ENCODE measurements at regions not wholly inside any gene's neighbourhood (a gene's known extent, or its start where the extent isn't known, plus 50 kb on each side); places are given as distances from the start of the nearest gene placed in this dataset.
"Not testable (repeated sequence)": the region's sequence is repeated elsewhere in the genome, so short reads cannot be mapped to it uniquely, and the experiment has no call there.

DNA sequence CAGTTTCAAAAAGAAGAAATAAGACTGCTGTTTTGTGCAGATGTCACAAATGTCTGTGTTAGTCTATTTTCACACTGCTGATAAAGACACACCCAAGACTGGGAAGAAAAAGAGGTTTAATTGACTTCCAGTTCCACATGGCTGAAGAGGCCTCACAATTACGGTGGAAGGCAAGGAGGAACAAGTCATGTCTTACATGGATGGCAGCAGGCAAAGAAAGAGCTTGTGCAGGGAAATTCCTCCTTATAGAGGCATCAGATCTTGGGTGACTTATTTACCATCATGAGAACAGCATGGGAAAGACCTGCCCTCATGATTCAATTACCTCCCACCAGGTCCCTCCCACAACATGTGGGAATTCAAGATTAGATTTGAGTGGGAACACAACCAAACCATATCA is 527.7 kb upstream of the KCND2 start:
- in situ Hi-C loops (cut with MboI; ENCODE audit: low pct_unique_long_range_greater_than_20kb in 2 of 9, low sequenced_read_pairs in 9 of 9, unreplicated experiment in 9 of 9); H3K4me1 ChIP-seq (replicated peaks in 1 of 2); ATAC-seq (replicated peaks in 6 of 8); H3K4me3 ChIP-seq; H3K27ac ChIP-seq: not testable (repeated sequence)
- 0 to 100% (median 80%) methylated on average over 1 of the region's 1 CpG; no CpG with 5 or more reads in 2 of the 10 experiments for WGBS, 10 experiments

DNA sequence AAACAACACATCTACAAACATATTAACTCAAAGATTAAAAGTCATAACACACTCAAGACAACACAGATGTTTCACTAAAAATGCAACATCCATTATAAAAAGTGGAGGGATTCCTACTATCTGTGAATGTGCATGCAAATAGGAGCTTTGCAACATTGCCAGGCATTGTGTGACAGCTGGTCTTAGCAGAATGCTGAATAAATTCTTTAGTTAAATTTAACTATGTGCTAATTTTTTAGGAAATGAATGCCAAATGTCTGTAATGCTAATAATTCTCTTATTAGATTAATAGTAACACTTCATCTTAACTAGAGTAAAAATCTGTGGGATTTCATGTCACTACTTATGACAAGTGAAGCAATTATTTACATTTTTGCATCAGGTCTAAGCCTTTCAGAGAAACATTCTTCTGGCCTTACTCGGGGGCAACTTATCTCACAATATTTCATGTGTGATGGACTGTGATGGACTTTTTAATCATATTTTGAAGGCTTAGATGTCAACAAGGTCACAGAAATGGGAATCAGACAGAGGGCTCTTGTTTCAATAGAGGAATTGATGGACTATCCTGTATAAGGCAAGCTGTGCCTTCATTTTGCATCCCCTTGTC is 524.6 kb upstream of the KCND2 start:
- Histone ChIP-seq H3K4me1 (replicated peaks in 1 of 2) (peaks cover 0 to 8% of the 10 kb centered on the region in 2 donors), H3K27ac (no peak overlapping the region), H3K4me3 (no peak overlapping the region)
- peak in 6 of 8 experiments; percentile 19 to 70 (median 33) for ATAC-seq (replicated peaks in 6 of 8)
- WGBS, 10 experiments = 0 to 100% (median 36%) methylated on average over 1 of the region's 1 CpG; no CpG with 5 or more reads in 2 of the 10 experiments
- in situ Hi-C loops (cut with MboI; ENCODE audit: low pct_unique_long_range_greater_than_20kb in 2 of 9, low sequenced_read_pairs in 9 of 9, unreplicated experiment in 9 of 9) = no loop called here

DNA sequence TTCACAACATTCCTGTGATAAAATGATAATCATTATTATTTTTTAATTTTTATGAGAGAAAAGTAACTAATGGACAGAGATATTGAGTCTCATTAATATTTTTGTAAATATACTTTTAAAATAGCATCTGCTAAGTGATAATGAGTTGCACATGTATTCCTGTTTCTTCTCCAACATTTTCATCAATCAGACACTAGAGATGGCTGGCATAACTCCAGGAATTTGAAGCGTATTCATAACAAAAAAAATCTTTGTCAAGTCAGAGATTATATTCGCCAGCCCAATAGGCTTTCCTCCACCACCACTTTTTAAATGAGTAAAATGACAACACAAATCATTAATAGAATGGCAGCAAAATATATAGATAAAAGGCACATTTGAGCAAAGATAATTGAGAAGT is 524.0 kb upstream of the KCND2 start:
- no peak for ATAC-seq (replicated peaks in 6 of 8)
- WGBS, 10 experiments = 4 to 100% (median 67%) methylated on average over 1 to 2 of the region's 2 CpGs
- Histone ChIP-seq H3K4me3 (no peak overlapping the region), H3K4me1 (replicated peaks in 1 of 2) (peaks cover 0 to 8% of the 10 kb centered on the region in 2 donors), H3K27ac (no peak overlapping the region)
- in situ Hi-C loops (cut with MboI; ENCODE audit: low pct_unique_long_range_greater_than_20kb in 2 of 9, low sequenced_read_pairs in 9 of 9, unreplicated experiment in 9 of 9) = no loop called here

DNA sequence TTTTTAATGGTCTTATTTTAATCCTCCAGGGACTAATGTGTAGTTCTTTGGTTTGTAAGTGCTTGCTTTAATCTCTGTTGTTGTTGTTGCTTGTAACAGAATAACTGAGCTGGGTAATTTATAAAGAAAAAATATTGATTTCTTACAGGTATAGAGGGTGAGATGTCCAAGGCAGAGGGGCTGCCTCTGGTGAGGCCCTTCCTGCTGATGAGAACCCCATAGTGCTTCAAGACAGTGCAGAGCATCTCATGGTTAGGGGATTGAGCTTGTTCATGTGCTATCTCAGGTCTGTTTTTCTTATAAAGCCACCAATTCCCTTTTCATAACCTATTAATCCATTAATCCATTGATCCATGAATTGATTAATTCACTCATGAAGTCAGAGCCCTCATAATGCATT is 516.3 kb upstream of the KCND2 start:
- Histone ChIP-seq H3K4me1 (replicated peaks in 1 of 2) (peaks cover 0 to 28% of the 10 kb centered on the region in 2 donors), H3K27ac (no peak overlapping the region), H3K4me3 (no peak overlapping the region)
- in situ Hi-C loops (cut with MboI; ENCODE audit: low pct_unique_long_range_greater_than_20kb in 2 of 9, low sequenced_read_pairs in 9 of 9, unreplicated experiment in 9 of 9) = no loop called here
- no peak for ATAC-seq (replicated peaks in 6 of 8)

DNA sequence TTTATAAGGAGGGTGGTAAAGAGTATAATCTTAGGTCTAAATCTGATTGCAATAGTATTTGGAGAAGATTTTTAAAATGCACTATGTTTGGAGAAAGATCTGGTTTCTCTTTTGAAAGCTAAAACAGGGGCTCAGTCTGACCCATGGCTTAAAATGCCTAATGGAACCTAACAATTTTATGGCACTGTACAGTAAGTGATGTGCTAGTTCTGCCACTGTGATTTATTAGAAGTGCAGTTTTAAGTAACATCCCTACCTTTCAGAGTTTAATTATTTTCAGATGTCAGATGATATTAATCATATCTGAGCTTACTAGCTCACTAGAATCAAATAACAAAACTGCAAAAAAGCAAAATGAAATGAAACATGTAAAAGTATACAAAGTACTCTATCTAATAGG is 514.7 kb upstream of the KCND2 start:
- no peak overlapping the region for H3K27ac ChIP-seq
- H3K4me3 ChIP-seq = no peak overlapping the region
- H3K4me1 ChIP-seq (replicated peaks in 1 of 2) = peaks cover 0 to 28% of the 10 kb centered on the region in 2 donors
- peak in 4 of 8 experiments; percentile 61 to 86 (median 70) for ATAC-seq (replicated peaks in 6 of 8)
- in situ Hi-C loops (cut with MboI; ENCODE audit: low pct_unique_long_range_greater_than_20kb in 2 of 9, low sequenced_read_pairs in 9 of 9, unreplicated experiment in 9 of 9) = no loop called here

DNA sequence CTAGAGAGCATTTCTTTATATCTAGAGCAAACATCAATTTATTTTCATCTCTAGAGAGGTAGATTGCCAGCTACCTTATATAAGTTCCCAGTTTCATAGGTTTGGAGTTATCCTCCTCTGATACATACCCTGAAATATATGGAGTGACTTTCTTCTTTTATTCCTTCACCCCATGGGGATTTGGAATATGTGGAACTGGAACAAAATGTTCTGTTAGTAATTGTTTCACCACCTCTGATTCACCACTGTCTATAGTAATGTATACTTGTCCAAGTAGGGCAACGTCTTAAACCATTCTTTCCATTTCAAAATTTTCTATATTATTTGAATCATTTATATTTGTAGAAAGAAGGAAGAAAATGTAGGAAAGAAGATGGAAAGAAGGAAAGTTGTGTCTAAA is 511.2 kb upstream of the KCND2 start:
- WGBS, 10 experiments = 0 to 78% (median 59%) methylated on average over 1 of the region's 1 CpG
- H3K27ac ChIP-seq = no peak overlapping the region
- H3K4me3 ChIP-seq = no peak overlapping the region
- in situ Hi-C loops (cut with MboI; ENCODE audit: low pct_unique_long_range_greater_than_20kb in 2 of 9, low sequenced_read_pairs in 9 of 9, unreplicated experiment in 9 of 9) = no loop called here
- peaks cover 0 to 9% of the 10 kb centered on the region in 2 donors for H3K4me1 ChIP-seq (replicated peaks in 1 of 2)
- ATAC-seq (replicated peaks in 6 of 8) = no peak

DNA sequence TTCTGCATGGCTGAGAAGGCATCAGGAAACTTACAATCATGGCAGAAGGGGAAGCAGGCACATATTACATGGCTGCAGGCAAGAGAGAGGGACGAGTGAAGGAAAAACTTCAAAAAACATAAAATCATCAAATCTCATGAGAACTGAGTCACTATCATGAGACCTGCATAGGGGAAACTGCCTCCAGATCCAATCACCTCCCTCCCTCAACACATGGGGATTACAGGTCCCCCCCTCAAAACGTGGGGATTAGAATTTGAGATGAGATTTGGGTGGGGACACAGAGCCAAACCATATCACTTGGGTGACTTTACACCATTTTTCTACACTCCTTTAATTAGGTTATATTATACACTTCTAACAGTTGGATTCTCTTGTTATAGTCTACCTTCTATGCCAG is 490.7 kb upstream of the KCND2 start:
- Histone ChIP-seq H3K4me3 (no peak overlapping the region), H3K27ac (no peak overlapping the region), H3K4me1 (replicated peaks in 1 of 2) (no peaks in the 10 kb centered on the region)
- no peak for ATAC-seq (replicated peaks in 6 of 8)
- in situ Hi-C loops (cut with MboI; ENCODE audit: low pct_unique_long_range_greater_than_20kb in 2 of 9, low sequenced_read_pairs in 9 of 9, unreplicated experiment in 9 of 9) = no loop called here
- WGBS, 10 experiments = 0 to 100% (median 60%) methylated on average over 1 to 2 of the region's 2 CpGs; no CpG with 5 or more reads in 3 of the 10 experiments

DNA sequence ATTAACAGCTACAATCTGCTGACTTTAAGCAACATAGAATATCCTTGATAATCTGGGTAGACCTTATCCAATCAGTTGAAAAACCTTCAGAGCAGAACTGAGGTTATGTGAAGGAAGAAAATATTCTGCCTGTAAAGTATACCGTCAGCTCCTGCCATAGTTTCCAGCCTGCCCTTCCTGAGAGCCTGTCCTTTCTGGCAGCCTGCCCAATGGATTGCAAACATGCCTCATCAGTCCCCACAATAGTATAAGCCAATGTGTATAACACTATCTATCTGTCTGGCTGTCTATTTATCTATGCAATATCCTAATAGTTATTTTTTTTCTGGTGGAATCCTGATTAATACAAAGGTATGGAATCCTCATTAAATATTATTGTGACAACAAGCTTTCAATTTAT is 489.2 kb upstream of the KCND2 start:
- Histone ChIP-seq H3K27ac (no peak overlapping the region), H3K4me3 (no peak overlapping the region), H3K4me1 (replicated peaks in 1 of 2) (no peaks in the 10 kb centered on the region)
- ATAC-seq (replicated peaks in 6 of 8) = peak in 4 of 8 experiments; percentile 57 to 97 (median 60)
- 44 to 100% (median 80%) methylated on average over 1 of the region's 1 CpG; no CpG with 5 or more reads in 5 of the 10 experiments for WGBS, 10 experiments
- in situ Hi-C loops (cut with MboI; ENCODE audit: low pct_unique_long_range_greater_than_20kb in 2 of 9, low sequenced_read_pairs in 9 of 9, unreplicated experiment in 9 of 9) = no loop called here

DNA sequence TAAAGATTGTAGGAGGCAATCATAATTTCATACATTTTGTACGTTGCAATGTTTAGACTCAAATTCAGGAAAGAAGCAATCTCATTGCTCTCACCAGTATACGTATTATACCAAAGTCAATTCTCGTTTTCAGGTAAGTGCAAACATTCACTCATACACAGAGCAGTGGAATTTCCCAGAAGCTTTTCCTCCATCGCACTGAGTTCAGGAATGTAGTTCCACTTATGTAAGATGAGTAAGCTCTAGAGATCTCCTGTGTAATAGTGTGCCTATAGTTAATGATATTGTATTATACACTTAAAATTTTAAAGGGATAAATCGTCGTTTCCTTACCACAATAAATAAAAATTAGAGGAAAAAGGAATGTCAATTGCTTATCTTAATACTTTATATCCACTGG is 470.8 kb upstream of the KCND2 start:
- peaks cover 0 to 5% of the 10 kb centered on the region in 2 donors for H3K4me1 ChIP-seq (replicated peaks in 1 of 2)
- no peak for ATAC-seq (replicated peaks in 6 of 8)
- no peak overlapping the region for H3K4me3 ChIP-seq
- 15 to 86% (median 79%) methylated on average over 2 to 6 of the region's 6 CpGs for WGBS, 10 experiments
- H3K27ac ChIP-seq = no peak overlapping the region
- in situ Hi-C loops (cut with MboI; ENCODE audit: low pct_unique_long_range_greater_than_20kb in 2 of 9, low sequenced_read_pairs in 9 of 9, unreplicated experiment in 9 of 9) = no loop called here

DNA sequence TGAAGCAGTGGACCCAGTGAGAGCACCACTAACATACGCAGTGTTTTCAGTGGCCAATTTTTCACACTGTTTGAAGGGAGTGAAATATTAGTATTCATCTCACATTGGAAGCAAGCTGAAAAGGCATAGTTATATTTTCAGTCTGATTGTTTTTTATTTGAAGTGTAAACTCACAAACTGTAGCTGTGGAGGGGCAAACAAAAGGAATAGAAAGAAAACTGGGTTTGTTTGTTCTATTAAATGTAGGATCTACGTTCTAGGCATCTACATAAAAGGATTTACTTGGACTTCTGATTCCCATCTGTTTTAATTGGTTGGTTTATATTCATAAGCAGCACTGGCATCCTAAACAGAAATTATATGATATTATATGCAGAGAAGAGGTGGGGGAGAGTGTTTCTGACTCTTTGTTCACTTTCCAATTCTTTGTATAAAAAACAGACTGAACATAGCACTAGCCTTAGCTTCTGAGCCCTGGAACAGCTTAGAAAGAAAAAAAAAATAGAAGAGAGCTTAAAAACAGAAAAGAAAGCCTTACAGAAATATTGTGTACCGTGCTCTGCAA is 447.8 kb upstream of the KCND2 start:
- no peak overlapping the region for H3K4me3 ChIP-seq
- ATAC-seq (replicated peaks in 6 of 8) = peak in 1 of 8 experiments; percentile 29

DNA sequence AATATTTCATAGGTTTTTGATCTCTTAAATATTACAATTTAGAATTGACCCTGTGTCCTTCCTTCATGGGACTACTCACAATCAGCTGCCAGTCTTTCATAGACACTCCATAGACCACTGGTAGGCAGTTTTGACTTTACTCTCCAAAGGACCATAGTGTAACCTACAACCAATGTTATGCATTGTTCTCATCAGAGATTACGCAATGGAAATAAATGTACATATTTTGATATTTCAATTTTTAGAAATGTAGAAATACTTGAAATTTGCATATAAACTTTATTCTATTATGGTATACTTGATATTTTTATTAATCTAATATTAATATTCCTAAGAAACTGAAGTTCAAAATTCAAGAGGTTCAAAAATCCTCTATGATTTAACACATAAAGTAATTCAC is 446.4 kb upstream of the KCND2 start:
- in situ Hi-C loops (cut with MboI; ENCODE audit: low pct_unique_long_range_greater_than_20kb in 2 of 9, low sequenced_read_pairs in 9 of 9, unreplicated experiment in 9 of 9) = no loop called here
- Histone ChIP-seq H3K27ac (no peak overlapping the region), H3K4me3 (no peak overlapping the region), H3K4me1 (replicated peaks in 1 of 2) (no peaks in the 10 kb centered on the region)
- 25 to 100% (median 87%) methylated on average over 1 of the region's 1 CpG for WGBS, 10 experiments
- no peak for ATAC-seq (replicated peaks in 6 of 8)

More for the DNA sequence above, 447.8 kb upstream of the KCND2 start:
- in situ Hi-C loops (cut with MboI; ENCODE audit: low pct_unique_long_range_greater_than_20kb in 2 of 9, low sequenced_read_pairs in 9 of 9, unreplicated experiment in 9 of 9) = no loop called here
- no peaks in the 10 kb centered on the region for H3K4me1 ChIP-seq (replicated peaks in 1 of 2)
- 0 to 79% (median 61%) methylated on average over 1 to 3 of the region's 3 CpGs for WGBS, 10 experiments
- no peak overlapping the region for H3K27ac ChIP-seq

DNA sequence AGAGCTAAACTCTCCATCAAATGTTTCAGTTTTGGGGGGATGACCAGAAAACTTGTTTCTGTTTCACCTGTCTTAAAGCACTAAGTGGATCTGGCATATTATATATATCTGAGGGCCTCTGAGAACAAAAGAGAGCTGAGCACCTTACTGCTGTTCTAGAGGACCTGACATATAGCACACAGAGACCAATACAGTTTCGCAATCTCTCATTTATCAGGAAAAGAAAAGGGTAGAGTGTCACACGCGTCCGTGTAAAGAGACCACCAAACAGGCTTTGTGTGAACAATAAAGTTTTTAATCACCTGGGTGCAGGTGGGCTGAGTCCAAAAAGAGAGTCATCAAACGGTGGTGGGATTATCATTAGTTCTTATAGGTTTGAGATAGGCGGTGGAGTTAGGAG is 434.5 kb upstream of the KCND2 start:
- Histone ChIP-seq H3K4me3 (no peak overlapping the region), H3K4me1 (replicated peaks in 1 of 2) (no peaks in the 10 kb centered on the region), H3K27ac (no peak overlapping the region)
- in situ Hi-C loops (cut with MboI; ENCODE audit: low pct_unique_long_range_greater_than_20kb in 2 of 9, low sequenced_read_pairs in 9 of 9, unreplicated experiment in 9 of 9) = no loop called here
- 60 to 100% (median 95%) methylated on average over 2 to 6 of the region's 6 CpGs; no CpG with 5 or more reads in 3 of the 10 experiments for WGBS, 10 experiments
- no peak for ATAC-seq (replicated peaks in 6 of 8)

DNA sequence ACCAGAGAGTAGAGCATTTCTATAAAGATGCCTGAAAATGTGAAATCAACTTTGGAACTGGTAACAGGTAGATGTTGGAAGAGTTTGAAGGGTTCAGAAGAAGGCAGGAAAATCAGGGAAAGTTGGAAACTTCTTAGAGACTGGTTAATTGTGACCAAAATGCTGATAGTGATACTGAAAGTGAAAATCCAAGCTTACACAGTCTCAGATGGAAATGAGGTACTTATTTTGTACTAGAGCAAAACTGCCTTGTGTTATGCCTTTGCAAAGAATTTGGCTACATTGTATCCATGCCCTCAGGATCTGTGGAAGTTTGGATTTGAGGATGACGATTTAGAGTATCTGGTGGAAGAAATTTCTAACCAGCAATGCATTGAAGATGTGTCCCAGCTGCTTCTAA is 430.6 kb upstream of the KCND2 start:
- Histone ChIP-seq H3K4me1 (replicated peaks in 1 of 2) (no peaks in the 10 kb centered on the region), H3K27ac (no peak overlapping the region), H3K4me3 (no peak overlapping the region)
- ATAC-seq (replicated peaks in 6 of 8) = no peak
- in situ Hi-C loops (cut with MboI; ENCODE audit: low pct_unique_long_range_greater_than_20kb in 2 of 9, low sequenced_read_pairs in 9 of 9, unreplicated experiment in 9 of 9) = no loop called here
- WGBS, 10 experiments = 0 to 80% (median 39%) methylated on average over 1 of the region's 1 CpG; no CpG with 5 or more reads in 2 of the 10 experiments

DNA sequence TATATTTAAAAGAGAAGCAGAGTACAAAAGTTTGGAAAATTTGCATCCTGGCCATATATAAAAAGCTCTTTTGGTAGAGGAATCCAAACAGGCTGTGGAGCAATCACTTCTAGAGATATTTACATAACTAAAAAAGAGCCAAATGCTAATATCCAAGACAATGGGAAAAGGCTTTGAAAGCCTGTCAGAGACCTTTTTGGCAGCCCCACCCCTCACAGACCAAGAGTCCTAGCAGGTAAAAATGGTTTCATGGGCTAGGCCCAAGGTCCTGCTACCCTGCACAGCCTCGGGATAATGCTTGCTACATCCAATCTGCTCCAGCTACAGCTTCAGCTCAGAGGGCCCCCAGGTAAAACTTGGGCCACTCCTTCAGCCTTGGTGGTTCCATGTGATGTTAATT is 430.2 kb upstream of the KCND2 start:
- Histone ChIP-seq H3K4me1 (replicated peaks in 1 of 2) (no peaks in the 10 kb centered on the region), H3K27ac (no peak overlapping the region), H3K4me3 (no peak overlapping the region)
- in situ Hi-C loops (cut with MboI; ENCODE audit: low pct_unique_long_range_greater_than_20kb in 2 of 9, low sequenced_read_pairs in 9 of 9, unreplicated experiment in 9 of 9) = no loop called here
- WGBS, 10 experiments = 63 to 64% methylated on average over 1 of the region's 1 CpG; no CpG with 5 or more reads in 8 of the 10 experiments
- ATAC-seq (replicated peaks in 6 of 8) = no peak
